ENCODE measurements at regions not wholly inside any gene's neighbourhood (a gene's known extent, or its start where the extent isn't known, plus 50 kb on each side); places are given as distances from the start of the nearest gene placed in this dataset.

DNA sequence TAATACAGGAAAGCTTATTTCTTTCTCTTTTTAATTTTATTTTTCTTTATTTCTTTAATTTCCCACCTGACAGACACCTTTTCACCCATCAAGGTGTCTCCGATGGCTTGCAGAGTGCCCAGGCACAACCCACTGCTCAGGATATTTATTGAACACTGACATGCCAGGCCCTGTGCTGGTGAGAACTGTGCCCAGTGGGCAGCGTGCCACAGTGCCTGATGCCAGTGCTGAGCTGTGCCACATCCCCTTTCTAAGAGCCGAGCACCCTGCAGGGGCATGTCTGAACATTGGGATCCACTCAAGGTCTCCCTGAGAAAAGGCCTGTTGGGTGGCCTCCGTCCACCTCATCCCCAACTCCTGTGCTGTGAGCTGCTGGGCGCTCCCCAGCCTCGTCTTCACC lies 158.6 kb upstream of the RAB6C start:
- DNase-seq, result no peak
- H3K9me3 Mint-ChIP-seq (ENCODE audit: unreplicated experiment), result peaks cover 3% of the 10 kb centered on the region
- H3K4me3 Mint-ChIP-seq (ENCODE audit: unreplicated experiment), result no peak overlapping the region
- ChIA-PET CTCF (no interaction called here), POLR2A (no interaction called here)
- no peak overlapping the region for H3K4me3 ChIP-seq (ENCODE audit: low read depth, low read length)
- H3K36me3 ChIP-seq (ENCODE audit: control insufficient read depth, insufficient read depth, low read length), result no peaks in the 10 kb centered on the region
- BruUV-seq (replicated peaks), result no TSS peak
- no peaks in the 10 kb centered on the region for H3K27me3 ChIP-seq (replicated peaks; ENCODE audit: control insufficient read depth, insufficient read depth, low read length)
- H3K9me3 ChIP-seq, result no peaks in the 10 kb centered on the region; the same call in 1 of the 2 replicates
- no peaks in the 10 kb centered on the region for H3K4me1 ChIP-seq
- intact Hi-C loops (cut with micrococcal nuclease; ENCODE audit: unreplicated experiment), result no loop called here
- peaks cover 2% of the 10 kb centered on the region for H3K27me3 Mint-ChIP-seq (ENCODE audit: insufficient read depth, unreplicated experiment)
- no peaks in the 10 kb centered on the region for H3K36me3 Mint-ChIP-seq (ENCODE audit: insufficient read depth, unreplicated experiment)
- TF ChIP-seq, protein P1, sequence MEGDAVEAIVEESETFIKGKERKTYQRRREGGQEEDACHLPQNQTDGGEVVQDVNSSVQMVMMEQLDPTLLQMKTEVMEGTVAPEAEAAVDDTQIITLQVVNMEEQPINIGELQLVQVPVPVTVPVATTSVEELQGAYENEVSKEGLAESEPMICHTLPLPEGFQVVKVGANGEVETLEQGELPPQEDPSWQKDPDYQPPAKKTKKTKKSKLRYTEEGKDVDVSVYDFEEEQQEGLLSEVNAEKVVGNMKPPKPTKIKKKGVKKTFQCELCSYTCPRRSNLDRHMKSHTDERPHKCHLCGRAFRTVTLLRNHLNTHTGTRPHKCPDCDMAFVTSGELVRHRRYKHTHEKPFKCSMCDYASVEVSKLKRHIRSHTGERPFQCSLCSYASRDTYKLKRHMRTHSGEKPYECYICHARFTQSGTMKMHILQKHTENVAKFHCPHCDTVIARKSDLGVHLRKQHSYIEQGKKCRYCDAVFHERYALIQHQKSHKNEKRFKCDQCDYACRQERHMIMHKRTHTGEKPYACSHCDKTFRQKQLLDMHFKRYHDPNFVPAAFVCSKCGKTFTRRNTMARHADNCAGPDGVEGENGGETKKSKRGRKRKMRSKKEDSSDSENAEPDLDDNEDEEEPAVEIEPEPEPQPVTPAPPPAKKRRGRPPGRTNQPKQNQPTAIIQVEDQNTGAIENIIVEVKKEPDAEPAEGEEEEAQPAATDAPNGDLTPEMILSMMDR (IDR thresholded peaks at IDR 0.05; ENCODE audit: insufficient read depth in 1 of 2, low read depth in 1 of 2, low read length in 1 of 2, severe bottlenecking in 1 of 2, unreplicated experiment in 1 of 2), result no peak
- H3K27ac Mint-ChIP-seq (ENCODE audit: unreplicated experiment), result no peak overlapping the region
- H3K4me1 Mint-ChIP-seq (ENCODE audit: low read depth, unreplicated experiment), result no peaks in the 10 kb centered on the region

DNA sequence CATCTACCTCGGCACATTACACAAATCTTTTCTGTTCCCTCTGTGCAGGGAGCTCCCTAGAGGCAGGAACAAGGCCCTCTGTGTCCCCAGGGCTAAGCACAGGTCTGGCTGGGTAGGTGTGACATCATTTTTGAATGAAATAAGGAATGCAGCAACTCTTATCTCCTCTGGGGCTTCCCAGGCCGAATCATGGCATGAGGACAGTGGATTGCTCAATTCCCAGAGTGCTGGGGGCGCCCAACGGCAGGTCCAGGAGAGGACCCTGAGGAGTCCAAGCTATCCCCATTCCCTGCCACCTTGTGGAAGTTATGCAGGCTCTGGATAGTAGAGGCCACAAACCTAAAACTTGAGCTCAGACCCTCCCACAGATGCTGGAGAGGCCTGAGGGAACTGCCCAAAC lies 158.0 kb upstream of the RAB6C start:
- H3K27me3 ChIP-seq (replicated peaks; ENCODE audit: control insufficient read depth, insufficient read depth, low read length), result no peaks in the 10 kb centered on the region
- Mint-ChIP-seq H3K4me1 (ENCODE audit: low read depth, unreplicated experiment) (no peaks in the 10 kb centered on the region), H3K27ac (ENCODE audit: unreplicated experiment) (no peak overlapping the region), H3K36me3 (ENCODE audit: insufficient read depth, unreplicated experiment) (no peaks in the 10 kb centered on the region), H3K4me3 (ENCODE audit: unreplicated experiment) (no peak overlapping the region), H3K9me3 (ENCODE audit: unreplicated experiment) (no peaks in the 10 kb centered on the region), H3K27me3 (ENCODE audit: insufficient read depth, unreplicated experiment) (peaks cover 2% of the 10 kb centered on the region)
- CTCF ChIA-PET, result no interaction called here
- BruUV-seq (replicated peaks), result no TSS peak
- no peak for DNase-seq
- H3K9me3 ChIP-seq, result no peaks in the 10 kb centered on the region
- POLR2A ChIA-PET, result no interaction called here
- TF ChIP-seq, protein P1 (IDR thresholded peaks at IDR 0.05; ENCODE audit: insufficient read depth in 1 of 2, low read depth in 1 of 2, low read length in 1 of 2, severe bottlenecking in 1 of 2, unreplicated experiment in 1 of 2), result no peak
- H3K4me1 ChIP-seq, result no peaks in the 10 kb centered on the region
- intact Hi-C loops (cut with micrococcal nuclease; ENCODE audit: unreplicated experiment), result no loop called here
- H3K36me3 ChIP-seq (ENCODE audit: control insufficient read depth, insufficient read depth, low read length), result no peaks in the 10 kb centered on the region
- H3K4me3 ChIP-seq (ENCODE audit: low read depth, low read length), result no peak overlapping the region

DNA sequence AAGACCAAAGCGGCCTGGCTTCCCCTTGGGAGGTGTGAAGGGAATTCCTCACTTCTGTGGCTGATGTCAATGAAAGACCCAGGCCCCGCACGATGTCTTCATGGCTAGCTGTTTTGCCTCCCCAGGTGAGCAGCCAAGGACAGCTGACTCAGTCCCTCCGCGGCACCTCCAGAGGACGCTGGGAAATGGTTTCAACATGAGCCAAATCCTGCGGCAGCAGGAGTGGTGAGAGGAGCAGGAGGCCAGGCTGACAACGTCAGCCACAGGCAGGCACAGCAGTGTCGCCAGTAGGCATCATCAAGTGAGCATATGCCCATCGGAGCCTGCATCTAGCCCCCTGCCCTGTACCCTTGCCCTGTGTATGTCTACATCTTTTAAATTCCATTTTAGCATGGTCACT lies 156.4 kb upstream of the RAB6C start:
- no TSS peak for BruUV-seq (replicated peaks)
- Mint-ChIP-seq H3K27me3 (ENCODE audit: insufficient read depth, unreplicated experiment) (peaks cover 2% of the 10 kb centered on the region), H3K36me3 (ENCODE audit: insufficient read depth, unreplicated experiment) (no peaks in the 10 kb centered on the region), H3K27ac (ENCODE audit: unreplicated experiment) (no peak overlapping the region), H3K4me3 (ENCODE audit: unreplicated experiment) (no peak overlapping the region), H3K4me1 (ENCODE audit: low read depth, unreplicated experiment) (no peaks in the 10 kb centered on the region), H3K9me3 (ENCODE audit: unreplicated experiment) (no peaks in the 10 kb centered on the region)
- no peak overlapping the region for H3K4me3 ChIP-seq (ENCODE audit: low read depth, low read length)
- TF ChIP-seq, protein P1 (IDR thresholded peaks at IDR 0.05; ENCODE audit: insufficient read depth in 1 of 2, low read depth in 1 of 2, low read length in 1 of 2, severe bottlenecking in 1 of 2, unreplicated experiment in 1 of 2), result no peak
- no peak for DNase-seq
- no peaks in the 10 kb centered on the region for H3K27me3 ChIP-seq (replicated peaks; ENCODE audit: control insufficient read depth, insufficient read depth, low read length)
- ChIA-PET POLR2A (no interaction called here), CTCF (interaction anchor here (0.5 kb wide), 1 partner anchor 736 kb away, joined by 5 read pairs; no protein-coding TSS in a partner anchor)
- no peaks in the 10 kb centered on the region for H3K4me1 ChIP-seq
- no peaks in the 10 kb centered on the region for H3K9me3 ChIP-seq
- no peaks in the 10 kb centered on the region for H3K36me3 ChIP-seq (ENCODE audit: control insufficient read depth, insufficient read depth, low read length)
- intact Hi-C loops (cut with micrococcal nuclease; ENCODE audit: unreplicated experiment), result no loop called here

Data from Caco-2 (cell line).